ENCODE measurements at regions not wholly inside any gene's neighbourhood (a gene's known extent, or its start where the extent isn't known, plus 50 kb on each side); places are given as distances from the start of the nearest gene placed in this dataset.
A peak's percentile ranks its signal among the peaks of the same experiment; 100 is the strongest.

DNA sequence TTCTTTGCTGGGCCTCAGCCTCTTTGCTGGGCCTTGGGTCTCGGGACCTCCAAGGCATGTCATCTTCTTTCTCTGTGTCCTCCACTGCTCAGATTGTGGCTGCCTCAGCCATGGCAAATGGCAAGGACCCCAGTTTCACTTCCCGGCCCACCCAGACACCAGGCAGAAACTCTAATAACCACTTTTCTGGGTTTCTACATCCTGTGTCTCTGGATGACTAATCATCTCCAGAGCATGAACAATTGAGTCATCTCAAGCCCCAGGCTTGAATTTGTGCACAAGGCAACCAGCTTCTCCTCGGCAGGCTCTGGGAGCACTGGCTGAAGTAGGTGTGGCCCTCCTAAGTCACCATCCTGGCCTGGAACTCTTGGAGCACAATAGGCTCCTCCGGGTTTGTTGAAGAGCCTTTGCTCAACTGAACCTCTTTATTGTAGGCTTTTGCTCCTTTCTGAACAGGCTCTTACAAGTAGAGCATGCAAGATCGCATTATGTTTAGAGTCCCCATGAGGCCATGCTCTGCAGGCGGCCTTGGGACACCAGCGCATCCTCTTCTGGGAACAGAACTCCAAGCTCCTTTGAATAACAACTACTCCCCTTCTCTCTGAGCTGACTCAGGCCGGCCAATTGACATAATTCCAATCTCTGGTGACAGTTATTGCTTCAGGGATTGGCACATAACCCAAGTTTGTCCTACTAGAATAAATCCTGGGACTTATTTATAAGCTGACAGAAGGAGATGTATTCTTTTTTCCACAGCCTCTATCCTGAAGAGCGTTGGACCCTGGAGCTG is 218.1 kb downstream of the WDR11 start:
- peaks cover 3% of the 10 kb centered on the region for H3K36me3 Mint-ChIP-seq (ENCODE audit: low read depth)
- H3K4me3 Mint-ChIP-seq, result no peak overlapping the region
- DNase-seq (ENCODE audit: low read depth, low spot score), result no peak
- no peak overlapping the region for H3K27ac Mint-ChIP-seq (ENCODE audit: unreplicated experiment)
- peaks cover 9% of the 10 kb centered on the region for H3K9me3 Mint-ChIP-seq
- TF ChIP-seq CTCF (conservative IDR thresholded peaks at IDR 0.05), result no peak
- H3K4me1 Mint-ChIP-seq, result peaks cover 14% of the 10 kb centered on the region
- H3K27me3 Mint-ChIP-seq (ENCODE audit: low read depth), result no peaks in the 10 kb centered on the region

DNA sequence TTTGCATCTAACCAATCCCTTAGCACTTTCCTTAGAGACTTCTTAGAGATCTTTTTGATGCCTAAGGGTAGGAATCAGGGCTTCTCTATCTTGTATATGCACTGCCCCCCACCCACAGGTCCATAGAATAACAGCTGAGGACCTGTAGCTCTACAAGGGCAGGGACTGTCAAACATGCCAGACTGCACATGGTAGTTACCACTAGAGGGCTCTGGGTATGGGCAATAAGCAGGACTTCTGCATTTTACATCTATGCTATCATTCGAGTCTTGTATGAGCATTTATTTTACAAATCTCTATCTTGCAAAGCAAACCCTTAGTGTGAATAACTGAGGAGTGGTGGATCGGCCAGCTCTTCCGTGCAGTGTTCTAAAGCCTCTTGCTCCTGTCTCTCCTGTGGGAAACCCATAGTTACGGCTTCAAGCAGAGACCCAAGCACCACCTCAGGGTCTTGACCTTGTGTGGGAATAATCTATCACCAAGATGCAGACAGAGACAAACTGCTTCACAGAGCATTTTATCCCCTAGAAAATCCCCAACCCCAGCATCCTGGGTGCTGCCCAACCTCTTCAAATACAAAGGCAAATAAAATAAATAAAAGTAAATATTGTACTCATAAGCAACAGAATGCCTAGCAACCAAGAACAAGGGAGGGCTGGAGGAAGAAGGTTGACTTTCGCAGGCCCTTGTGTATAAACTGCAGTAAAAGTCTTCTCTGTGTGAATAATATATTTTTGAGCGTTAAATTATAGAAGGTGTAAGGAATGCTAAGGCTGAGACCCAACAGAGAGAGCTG is 219.3 kb downstream of the WDR11 start:
- H3K27ac Mint-ChIP-seq (ENCODE audit: unreplicated experiment), result no peak overlapping the region
- peaks cover 14% of the 10 kb centered on the region for H3K4me1 Mint-ChIP-seq
- H3K9me3 Mint-ChIP-seq, result peaks cover 9% of the 10 kb centered on the region
- TF ChIP-seq CTCF (conservative IDR thresholded peaks at IDR 0.05), result peak; percentile 59
- no peaks in the 10 kb centered on the region for H3K27me3 Mint-ChIP-seq (ENCODE audit: low read depth)
- peaks cover 3% of the 10 kb centered on the region for H3K36me3 Mint-ChIP-seq (ENCODE audit: low read depth)
- no peak for DNase-seq (ENCODE audit: low read depth, low spot score)
- H3K4me3 Mint-ChIP-seq, result no peak overlapping the region

DNA sequence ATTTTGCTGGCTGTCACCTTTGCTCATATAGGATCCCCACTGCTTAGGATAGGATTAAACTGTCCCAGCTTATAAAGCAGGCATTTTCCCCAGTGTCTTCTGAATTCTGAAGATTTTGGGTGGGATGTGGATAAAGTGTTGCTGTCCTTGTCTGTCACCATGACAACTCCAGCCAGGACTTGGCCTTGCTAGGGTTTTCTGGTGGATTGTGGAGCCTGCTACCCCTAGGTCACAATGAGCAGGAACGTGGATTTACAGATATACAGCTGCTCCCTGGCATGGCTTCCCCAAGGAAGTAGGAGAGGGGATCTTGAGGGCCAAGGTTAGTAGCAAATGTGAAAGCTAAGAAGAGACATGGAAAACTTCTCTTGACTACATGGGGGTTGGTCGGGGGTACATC is 220.7 kb downstream of the WDR11 start:
- no peak overlapping the region for H3K27ac Mint-ChIP-seq (ENCODE audit: unreplicated experiment)
- peaks cover 3% of the 10 kb centered on the region for H3K36me3 Mint-ChIP-seq (ENCODE audit: low read depth)
- no peaks in the 10 kb centered on the region for H3K27me3 Mint-ChIP-seq (ENCODE audit: low read depth)
- peaks cover 6% of the 10 kb centered on the region for H3K9me3 Mint-ChIP-seq
- TF ChIP-seq CTCF (conservative IDR thresholded peaks at IDR 0.05), result no peak
- peaks cover 14% of the 10 kb centered on the region for H3K4me1 Mint-ChIP-seq
- H3K4me3 Mint-ChIP-seq, result no peak overlapping the region
- DNase-seq (ENCODE audit: low read depth, low spot score), result no peak

DNA sequence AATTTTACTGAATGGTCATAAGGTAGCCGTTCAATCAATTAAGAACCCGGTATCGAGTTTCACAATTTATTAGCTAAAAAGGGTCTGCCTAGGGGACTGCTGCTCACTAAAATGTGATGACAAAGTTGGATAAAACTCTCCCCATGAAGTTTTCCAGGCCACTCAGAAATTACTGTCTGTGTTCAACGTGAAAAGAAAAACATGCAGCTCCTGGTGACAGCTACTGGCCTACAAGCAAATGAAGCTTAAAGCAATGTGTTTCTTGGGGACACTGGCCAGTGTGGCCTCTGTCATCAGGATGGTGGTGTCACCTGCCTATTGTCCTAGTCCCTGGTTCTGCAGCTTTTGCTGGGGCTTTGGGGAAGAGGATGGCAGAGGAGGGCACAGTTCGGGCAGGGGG is 222.6 kb downstream of the WDR11 start:
- Mint-ChIP-seq H3K9me3 (peaks cover 4% of the 10 kb centered on the region), H3K4me3 (no peak overlapping the region), H3K4me1 (peaks cover 14% of the 10 kb centered on the region), H3K27me3 (ENCODE audit: low read depth) (no peaks in the 10 kb centered on the region), H3K27ac (ENCODE audit: unreplicated experiment) (no peak overlapping the region), H3K36me3 (ENCODE audit: low read depth) (peaks cover 3% of the 10 kb centered on the region)
- DNase-seq (ENCODE audit: low read depth, low spot score), result no peak
- no peak for TF ChIP-seq CTCF (conservative IDR thresholded peaks at IDR 0.05)

DNA sequence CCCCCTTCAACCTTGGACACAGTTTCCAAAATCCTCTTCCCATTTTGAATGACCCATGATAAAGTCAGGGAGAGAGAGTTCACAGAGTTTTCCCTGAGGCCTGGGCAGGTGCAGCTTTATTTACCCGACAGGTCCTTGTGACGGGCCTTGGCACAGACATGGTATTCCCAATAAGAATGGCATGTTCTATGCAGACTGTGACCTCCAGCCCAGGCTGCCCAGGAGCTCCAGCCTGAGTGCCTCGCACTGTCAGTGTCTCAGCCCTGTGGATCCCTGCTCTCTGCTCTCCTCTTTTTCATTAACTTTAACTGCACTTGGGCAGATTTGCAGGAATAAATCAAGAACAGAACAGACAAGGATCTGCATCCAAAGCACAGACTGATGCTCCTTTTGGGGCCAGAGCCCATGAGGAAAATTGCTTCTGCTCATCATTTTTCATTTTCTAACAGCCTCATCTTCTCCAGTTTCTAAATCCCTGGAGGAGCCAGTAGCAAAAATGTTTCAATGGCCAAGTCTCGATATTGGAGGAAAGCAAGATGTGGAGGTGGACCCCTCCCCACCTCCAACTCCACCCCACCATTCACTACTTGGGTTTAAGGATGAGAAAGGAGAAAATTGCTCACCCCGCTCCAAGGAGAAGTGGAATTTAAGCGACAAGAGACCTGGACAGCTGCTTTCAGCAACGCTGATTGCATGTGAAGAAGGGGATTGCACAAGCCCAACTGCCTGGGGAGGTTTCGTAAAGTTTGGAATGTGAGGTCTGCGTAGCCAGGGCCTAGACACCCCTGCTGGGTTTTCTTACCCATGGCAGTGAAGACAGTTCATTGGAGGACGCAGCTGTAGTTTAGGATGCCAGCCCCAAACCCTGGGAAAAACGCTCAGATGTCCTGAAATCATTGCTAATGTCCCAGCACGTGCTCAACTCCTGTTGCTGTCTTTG is 225.9 kb downstream of the WDR11 start:
- Mint-ChIP-seq H3K9me3 (no peaks in the 10 kb centered on the region), H3K27ac (ENCODE audit: unreplicated experiment) (no peak overlapping the region), H3K4me3 (no peak overlapping the region), H3K36me3 (ENCODE audit: low read depth) (no peaks in the 10 kb centered on the region), H3K4me1 (peaks cover 5% of the 10 kb centered on the region), H3K27me3 (ENCODE audit: low read depth) (no peaks in the 10 kb centered on the region)
- no peak for TF ChIP-seq CTCF (conservative IDR thresholded peaks at IDR 0.05)
- DNase-seq (ENCODE audit: low read depth, low spot score), result no peak
